ENCODE measurements at regions not wholly inside any gene's neighbourhood (a gene's known extent, or its start where the extent isn't known, plus 50 kb on each side); places are given as distances from the start of the nearest gene placed in this dataset.

GRCh38 chr10:21041763-21042458, 144.8 kb upstream of the NEBL start:
- no peak for TF ChIP-seq TEAD4 (IDR thresholded peaks at IDR 0.05)
- no peak for TF ChIP-seq CREB1 (IDR thresholded peaks at IDR 0.05; ENCODE audit: low read depth)

DNA sequence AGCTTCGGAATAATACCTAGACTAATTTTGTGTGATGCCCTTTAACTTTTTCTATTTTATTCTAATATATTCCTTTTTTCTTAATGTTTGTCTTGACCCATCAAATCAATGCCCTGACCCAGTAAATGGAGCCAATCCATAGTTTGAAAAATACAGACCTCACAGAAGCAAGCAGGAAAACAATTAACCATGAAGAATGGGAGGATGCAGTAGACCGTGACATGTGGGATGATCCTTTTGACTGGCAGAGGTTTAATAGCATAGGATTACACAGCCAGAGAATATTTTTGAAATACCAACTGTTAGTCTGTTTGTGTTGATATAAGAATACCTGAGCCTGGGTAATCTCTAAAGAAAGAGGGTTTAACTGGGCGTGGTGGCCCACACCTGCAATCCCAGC, 142.6 kb upstream of the NEBL start:
- TF ChIP-seq, protein P1, sequence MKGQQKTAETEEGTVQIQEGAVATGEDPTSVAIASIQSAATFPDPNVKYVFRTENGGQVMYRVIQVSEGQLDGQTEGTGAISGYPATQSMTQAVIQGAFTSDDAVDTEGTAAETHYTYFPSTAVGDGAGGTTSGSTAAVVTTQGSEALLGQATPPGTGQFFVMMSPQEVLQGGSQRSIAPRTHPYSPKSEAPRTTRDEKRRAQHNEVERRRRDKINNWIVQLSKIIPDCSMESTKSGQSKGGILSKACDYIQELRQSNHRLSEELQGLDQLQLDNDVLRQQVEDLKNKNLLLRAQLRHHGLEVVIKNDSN (IDR thresholded peaks at IDR 0.05): no peak
- TF ChIP-seq TAF1 (IDR thresholded peaks at IDR 0.05; ENCODE audit: low read depth) (no peak), ZBTB7A (IDR thresholded peaks at IDR 0.05; ENCODE audit: low read depth) (no peak), REST (IDR thresholded peaks at IDR 0.05; ENCODE audit: low read depth) (no peak), CREB1 (IDR thresholded peaks at IDR 0.05; ENCODE audit: low read depth) (no peak), NFIC (IDR thresholded peaks at IDR 0.05) (no peak), MAX (IDR thresholded peaks at IDR 0.05) (no peak), FOXM1 (IDR thresholded peaks at IDR 0.05; ENCODE audit: borderline replicate concordance, low read depth) (no peak), TEAD4 (IDR thresholded peaks at IDR 0.05) (no peak), TCF12 (IDR thresholded peaks at IDR 0.05; ENCODE audit: low read depth) (no peak), EGR1 (IDR thresholded peaks at IDR 0.05) (no peak), YY1 (IDR thresholded peaks at IDR 0.05; ENCODE audit: low read depth) (no peak), RAD21 (IDR thresholded peaks at IDR 0.05; ENCODE audit: low read depth) (no peak), CEBPB (IDR thresholded peaks at IDR 0.05) (no peak), EP300 (IDR thresholded peaks at IDR 0.05; ENCODE audit: borderline replicate concordance) (no peak)

GRCh38 chr10:21036757-21037156, 139.6 kb upstream of the NEBL start:
- TF ChIP-seq CREB1 (IDR thresholded peaks at IDR 0.05; ENCODE audit: low read depth): no peak
- TF ChIP-seq, protein P1 (IDR thresholded peaks at IDR 0.05): no peak
- TF ChIP-seq CEBPB (IDR thresholded peaks at IDR 0.05): no peak
- TF ChIP-seq TAF1 (IDR thresholded peaks at IDR 0.05; ENCODE audit: low read depth): no peak
- TF ChIP-seq REST (IDR thresholded peaks at IDR 0.05; ENCODE audit: low read depth): no peak
- no peak for TF ChIP-seq YY1 (IDR thresholded peaks at IDR 0.05; ENCODE audit: low read depth)
- no peak for TF ChIP-seq TEAD4 (IDR thresholded peaks at IDR 0.05)
- no peak for TF ChIP-seq TCF12 (IDR thresholded peaks at IDR 0.05; ENCODE audit: low read depth)
- TF ChIP-seq ZBTB7A (IDR thresholded peaks at IDR 0.05; ENCODE audit: low read depth): no peak
- TF ChIP-seq RAD21 (IDR thresholded peaks at IDR 0.05; ENCODE audit: low read depth): no peak
- no peak for TF ChIP-seq MAX (IDR thresholded peaks at IDR 0.05)
- no peak for TF ChIP-seq EP300 (IDR thresholded peaks at IDR 0.05; ENCODE audit: borderline replicate concordance)
- TF ChIP-seq FOXM1 (IDR thresholded peaks at IDR 0.05; ENCODE audit: borderline replicate concordance, low read depth): no peak
- TF ChIP-seq EGR1 (IDR thresholded peaks at IDR 0.05): no peak
- TF ChIP-seq NFIC (IDR thresholded peaks at IDR 0.05): no peak

DNA sequence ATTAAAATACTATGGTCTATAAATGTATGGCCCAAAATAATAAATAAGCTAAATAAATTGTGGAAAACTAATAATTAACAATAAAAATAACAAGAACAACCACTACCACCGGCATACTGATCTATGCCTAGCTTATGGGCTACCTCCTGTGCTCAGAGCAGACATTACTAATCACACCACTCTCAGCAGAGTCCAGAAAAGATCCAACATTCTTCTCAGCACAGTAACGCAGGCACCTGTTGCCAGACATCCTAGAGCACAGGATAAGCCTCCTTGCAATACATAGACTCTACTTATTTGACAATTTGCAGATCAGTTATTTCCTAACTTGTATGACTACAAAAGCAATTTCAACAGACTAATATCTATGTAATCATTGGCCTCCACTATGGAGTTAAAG, 137.1 kb upstream of the NEBL start:
- TF ChIP-seq YY1 (IDR thresholded peaks at IDR 0.05; ENCODE audit: low read depth): no peak
- no peak for TF ChIP-seq FOXM1 (IDR thresholded peaks at IDR 0.05; ENCODE audit: borderline replicate concordance, low read depth)
- TF ChIP-seq TEAD4 (IDR thresholded peaks at IDR 0.05): no peak
- TF ChIP-seq EP300 (IDR thresholded peaks at IDR 0.05; ENCODE audit: borderline replicate concordance): no peak
- TF ChIP-seq REST (IDR thresholded peaks at IDR 0.05; ENCODE audit: low read depth): no peak
- TF ChIP-seq TCF12 (IDR thresholded peaks at IDR 0.05; ENCODE audit: low read depth): no peak
- no peak for TF ChIP-seq EGR1 (IDR thresholded peaks at IDR 0.05)
- no peak for TF ChIP-seq NFIC (IDR thresholded peaks at IDR 0.05)
- no peak for TF ChIP-seq ZBTB7A (IDR thresholded peaks at IDR 0.05; ENCODE audit: low read depth)
- TF ChIP-seq CREB1 (IDR thresholded peaks at IDR 0.05; ENCODE audit: low read depth): no peak
- TF ChIP-seq CEBPB (IDR thresholded peaks at IDR 0.05): no peak
- TF ChIP-seq, protein P1 (IDR thresholded peaks at IDR 0.05): no peak
- no peak for TF ChIP-seq RAD21 (IDR thresholded peaks at IDR 0.05; ENCODE audit: low read depth)
- TF ChIP-seq TAF1 (IDR thresholded peaks at IDR 0.05; ENCODE audit: low read depth): no peak
- TF ChIP-seq MAX (IDR thresholded peaks at IDR 0.05): no peak

All from Ishikawa (cell line).